Duodenal mucosa (tissue), 2 donors: ENCODE measurements at regions not wholly inside any gene's neighbourhood (a gene's known extent, or its start where the extent isn't known, plus 50 kb on each side); places are given as distances from the start of the nearest gene placed in this dataset.

Source experiments
- H3K27ac ChIP-seq: one replicate; pipeline ENCODE4 v1.7.0; 2013; ENCODE audit warnings: low read depth, low read length
- H3K27me3 ChIP-seq, 2 donors: one replicate each; pipeline ENCODE4 v1.7.0; 2013; ENCODE audit warnings: low read length in 2 of 2, control low read depth in 1 of 2; ENCODE audit not compliant: insufficient read depth in 2 of 2, control insufficient read depth in 1 of 2
- H3K36me3 ChIP-seq, 2 donors: one replicate each; pipeline ENCODE4 v1.7.0; 2013; ENCODE audit warnings: low read length in 2 of 2, control low read depth in 1 of 2; ENCODE audit not compliant: insufficient read depth in 2 of 2, control insufficient read depth in 1 of 2
- H3K4me1 ChIP-seq, 2 donors: one replicate each; pipeline ENCODE4 v1.7.0; 2013; ENCODE audit warnings: low read length in 2 of 2, control low read depth in 1 of 2; ENCODE audit not compliant: insufficient read depth in 2 of 2, control insufficient read depth in 1 of 2
- H3K4me3 ChIP-seq, 2 donors: one replicate each; pipeline ENCODE4 v1.7.0; 2013; ENCODE audit warnings: low read length in 2 of 2, low read depth in 1 of 2
- H3K9ac ChIP-seq, 2 donors: one replicate each; pipeline ENCODE4 v1.7.0; 2013; ENCODE audit warnings: low read length in 2 of 2, low read depth in 1 of 2
- H3K9me3 ChIP-seq, 2 donors: one replicate each; pipeline ENCODE4 v1.7.0; 2013; ENCODE audit warnings: low read length in 2 of 2, control low read depth in 1 of 2; ENCODE audit not compliant: control insufficient read depth in 1 of 2

GRCh38 chr2:66236067-66236685, 198.7 kb upstream of the MEIS1 start:
- H3K4me3 ChIP-seq = no peak overlapping the region
- no peaks in the 10 kb centered on the region for H3K9me3 ChIP-seq
- H3K27me3 ChIP-seq = no peaks in the 10 kb centered on the region
- no peaks in the 10 kb centered on the region for H3K36me3 ChIP-seq
- H3K9ac ChIP-seq = no peak overlapping the region
- no peak overlapping the region for H3K27ac ChIP-seq
- peaks cover 9 to 11% of the 10 kb centered on the region in 2 donors for H3K4me1 ChIP-seq

DNA sequence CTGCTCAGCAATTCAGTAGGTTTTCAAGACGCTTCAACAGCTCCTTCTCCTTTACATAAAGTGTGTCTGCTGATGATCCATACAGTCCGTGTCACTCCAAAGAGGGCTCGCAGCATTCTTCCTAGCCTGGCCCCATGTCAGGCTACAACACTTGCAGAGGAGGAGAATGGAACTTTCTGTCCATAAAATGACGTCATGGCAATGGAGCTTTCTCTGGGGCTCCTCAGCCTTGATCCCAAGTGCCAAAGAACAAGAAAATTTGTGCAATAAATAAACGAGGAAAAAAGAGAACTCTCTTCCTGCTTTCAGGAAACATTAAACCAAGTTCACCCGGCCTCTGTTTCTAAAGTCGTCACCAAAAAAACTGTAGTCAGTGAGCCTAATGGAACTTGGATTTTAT, 199.5 kb upstream of the MEIS1 start:
- H3K4me1 ChIP-seq = peaks cover 2 to 3% of the 10 kb centered on the region in 2 donors
- H3K9me3 ChIP-seq = no peaks in the 10 kb centered on the region
- H3K4me3 ChIP-seq = no peak overlapping the region
- H3K36me3 ChIP-seq = no peaks in the 10 kb centered on the region
- no peak overlapping the region for H3K9ac ChIP-seq
- H3K27me3 ChIP-seq = no peaks in the 10 kb centered on the region
- no peak overlapping the region for H3K27ac ChIP-seq

DNA sequence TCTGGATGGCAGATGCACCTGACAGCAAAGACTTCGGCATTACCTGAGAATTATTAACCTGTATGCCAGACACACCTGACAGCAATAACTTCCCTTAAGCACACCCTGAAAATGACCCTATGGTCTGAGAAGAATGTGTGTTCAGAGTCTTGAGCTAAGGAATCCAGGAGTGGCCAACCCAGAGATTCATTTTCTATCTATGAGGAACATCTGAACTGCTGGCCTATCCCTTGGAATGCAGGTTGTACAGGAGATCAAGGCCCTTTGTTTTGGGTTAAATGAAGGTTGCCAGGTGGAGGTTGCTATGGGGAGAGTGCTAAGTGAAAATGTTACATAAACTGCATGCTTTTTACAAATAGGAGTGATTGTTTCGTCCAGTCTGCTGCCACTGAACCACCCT, 200.9 kb upstream of the MEIS1 start:
- H3K9me3 ChIP-seq = no peaks in the 10 kb centered on the region
- no peaks in the 10 kb centered on the region for H3K27me3 ChIP-seq
- no peak overlapping the region for H3K9ac ChIP-seq
- no peak overlapping the region for H3K27ac ChIP-seq
- no peaks in the 10 kb centered on the region for H3K4me1 ChIP-seq
- H3K36me3 ChIP-seq = no peaks in the 10 kb centered on the region
- H3K4me3 ChIP-seq = no peak overlapping the region

- Histone ChIP-seq H3K36me3 (no peaks in the 10 kb centered on the region), H3K4me1 (no peaks in the 10 kb centered on the region), H3K27ac (no peak overlapping the region), H3K9ac (no peak overlapping the region), H3K9me3 (no peaks in the 10 kb centered on the region), H3K27me3 (peaks cover 0 to 3% of the 10 kb centered on the region in 2 donors), H3K4me3 (no peak overlapping the region)
These were observed 206.8 kb upstream of the MEIS1 start for GRCh38 chr2:66228128-66228547.

- Histone ChIP-seq H3K4me1 (no peaks in the 10 kb centered on the region), H3K27ac (no peak overlapping the region)
These were observed 217.8 kb upstream of the MEIS1 start for GRCh38 chr2:66217039-66217585.

DNA sequence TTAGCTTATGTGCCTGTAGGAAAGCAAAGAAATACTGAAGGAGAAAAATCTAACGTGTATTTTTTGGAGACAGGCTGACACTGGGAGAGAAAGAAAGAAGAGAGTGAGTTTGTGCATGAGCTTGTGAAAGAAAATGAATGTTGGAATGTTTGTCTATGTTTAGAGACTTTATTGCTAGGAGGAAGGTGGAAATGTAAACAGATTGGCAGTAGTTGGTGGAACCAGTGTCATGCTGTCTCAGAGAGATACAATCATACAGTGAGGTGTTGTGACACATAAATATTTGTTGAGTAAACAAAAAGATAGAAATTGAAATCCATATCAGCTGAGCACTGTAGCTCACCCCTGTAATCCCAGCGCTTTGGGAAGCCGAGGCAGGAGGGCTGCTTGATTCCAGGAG, 222.2 kb upstream of the MEIS1 start:
- H3K36me3 ChIP-seq = no peaks in the 10 kb centered on the region
- H3K27me3 ChIP-seq = no peaks in the 10 kb centered on the region
- H3K4me3 ChIP-seq = no peak overlapping the region
- H3K27ac ChIP-seq = no peak overlapping the region
- H3K4me1 ChIP-seq = no peaks in the 10 kb centered on the region
- H3K9ac ChIP-seq = no peak overlapping the region
- no peaks in the 10 kb centered on the region for H3K9me3 ChIP-seq

More at GRCh38 chr2:66217039-66217585, 217.8 kb upstream of the MEIS1 start:
- no peak overlapping the region for H3K9ac ChIP-seq
- no peak overlapping the region for H3K4me3 ChIP-seq
- no peaks in the 10 kb centered on the region for H3K36me3 ChIP-seq
- H3K27me3 ChIP-seq = no peaks in the 10 kb centered on the region
- H3K9me3 ChIP-seq = no peaks in the 10 kb centered on the region

- no peak overlapping the region for H3K9ac ChIP-seq
- H3K27me3 ChIP-seq = no peaks in the 10 kb centered on the region
- no peaks in the 10 kb centered on the region for H3K9me3 ChIP-seq
- H3K27ac ChIP-seq = no peak overlapping the region
- no peak overlapping the region for H3K4me3 ChIP-seq
- no peaks in the 10 kb centered on the region for H3K36me3 ChIP-seq
- H3K4me1 ChIP-seq = no peaks in the 10 kb centered on the region
These were observed 232.3 kb upstream of the MEIS1 start for GRCh38 chr2:66202586-66202985.

DNA sequence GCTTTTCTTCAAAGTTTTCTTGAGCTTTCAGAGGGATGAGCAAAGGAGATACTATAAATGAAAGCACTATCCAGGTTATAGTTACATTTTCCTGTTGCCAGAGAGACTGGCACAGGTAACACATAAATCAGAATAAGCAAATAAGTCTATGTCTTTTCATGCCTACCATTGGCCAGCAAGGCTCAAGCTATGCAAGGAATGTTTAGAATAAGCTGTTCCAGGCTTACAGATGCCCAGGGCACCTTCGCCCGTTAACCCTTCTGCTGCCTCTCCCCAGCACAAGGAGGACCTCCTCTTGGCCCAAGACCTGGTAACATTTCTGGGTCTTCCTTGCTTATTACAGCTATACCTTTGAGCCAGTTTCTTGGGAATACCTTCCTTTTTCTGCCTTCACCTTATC, 233.7 kb upstream of the MEIS1 start:
- H3K27ac ChIP-seq = no peak overlapping the region
- H3K9me3 ChIP-seq = no peaks in the 10 kb centered on the region
- no peak overlapping the region for H3K4me3 ChIP-seq
- H3K9ac ChIP-seq = no peak overlapping the region
- H3K4me1 ChIP-seq = no peaks in the 10 kb centered on the region
- no peaks in the 10 kb centered on the region for H3K36me3 ChIP-seq
- no peaks in the 10 kb centered on the region for H3K27me3 ChIP-seq

DNA sequence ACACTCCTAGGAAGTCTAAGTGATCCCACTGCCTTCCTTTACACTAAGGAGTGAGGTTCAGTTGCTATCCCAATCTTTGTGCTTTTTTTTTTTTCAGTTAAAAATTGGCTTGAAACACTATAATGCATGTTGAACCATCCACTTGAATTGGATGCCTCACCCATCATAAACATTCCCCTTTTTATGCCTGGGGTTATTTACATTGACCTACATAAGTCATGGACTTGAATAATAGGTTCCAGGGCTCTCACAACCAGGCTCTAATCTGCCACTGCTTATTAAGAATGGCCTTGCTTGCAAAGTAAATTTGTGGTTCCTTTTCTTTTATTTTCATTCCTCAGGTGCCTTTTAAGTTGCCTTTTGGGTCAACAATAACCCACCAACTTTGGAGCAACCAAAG, 236.1 kb upstream of the MEIS1 start:
- Histone ChIP-seq H3K27me3 (no peaks in the 10 kb centered on the region), H3K9me3 (no peaks in the 10 kb centered on the region), H3K36me3 (no peaks in the 10 kb centered on the region), H3K4me1 (no peaks in the 10 kb centered on the region), H3K27ac (no peak overlapping the region), H3K4me3 (no peak overlapping the region), H3K9ac (no peak overlapping the region)

- H3K4me1 ChIP-seq = no peaks in the 10 kb centered on the region
- no peaks in the 10 kb centered on the region for H3K27me3 ChIP-seq
- no peak overlapping the region for H3K27ac ChIP-seq
- no peaks in the 10 kb centered on the region for H3K36me3 ChIP-seq
- H3K4me3 ChIP-seq = no peak overlapping the region
- no peak overlapping the region for H3K9ac ChIP-seq
- no peaks in the 10 kb centered on the region for H3K9me3 ChIP-seq
These were observed 242.0 kb upstream of the MEIS1 start for GRCh38 chr2:66192888-66193287.
